Spinal cord (tissue), 9 donors: ENCODE measurements at regions not wholly inside any gene's neighbourhood (a gene's known extent, or its start where the extent isn't known, plus 50 kb on each side); places are given as distances from the start of the nearest gene placed in this dataset.

ENCODE experiments used
- DNase-seq, 6 donors: peaks; one replicate each; pipeline versions ENCODE4 v3.0.0 to v3.0.0-alpha.2; 2013 to 2015; ENCODE audit warnings: low spot score in 6 of 6, low read depth in 4 of 6
- H3K27ac ChIP-seq: one replicate; pipeline ENCODE4 v1.5.1; 2013; ENCODE audit warnings: low read depth, low read length, control low read depth
- H3K27me3 ChIP-seq: one replicate; pipeline ENCODE4 v1.6.1; 2013; ENCODE audit warnings: low read length; ENCODE audit not compliant: control insufficient read depth, insufficient read depth
- H3K36me3 ChIP-seq: one replicate; pipeline ENCODE4 v1.6.1; 2013; ENCODE audit warnings: low read length; ENCODE audit not compliant: control insufficient read depth, insufficient read depth
- H3K4me1 ChIP-seq: one replicate; pipeline ENCODE4 v1.6.1; 2013; ENCODE audit warnings: low read length; ENCODE audit not compliant: control insufficient read depth, insufficient read depth
- H3K4me3 ChIP-seq: one replicate; pipeline ENCODE4 v1.5.1; 2013; ENCODE audit warnings: low read depth, low read length, control low read depth
- H3K9me3 ChIP-seq: one replicate; pipeline ENCODE4 v1.6.1; 2013; ENCODE audit warnings: low read length; ENCODE audit not compliant: control insufficient read depth, insufficient read depth
- WGBS: methylation state at CpG from one replicate; pipeline ENCODE4 v1.1.5; 2013; ENCODE audit warnings: missing lambda C conversion rate; ENCODE audit not compliant: insufficient coverage; 5-methylcytosine and 5-hydroxymethylcytosine counted together
- donor health status: healthy.

GRCh38 chr10:128498378-128498730 is 372.1 kb upstream of the MKI67 start:
- Histone ChIP-seq H3K27ac (no peak overlapping the region), H3K9me3 (no peaks in the 10 kb centered on the region)
- 71% methylated on average over 3 of the region's 3 CpGs for WGBS

GRCh38 chr10:128498746-128499145 is 372.5 kb upstream of the MKI67 start:
- H3K9me3 ChIP-seq, result no peaks in the 10 kb centered on the region
- 73% methylated on average over 3 of the region's 5 CpGs for WGBS
- DNase-seq, result peak in 1 of 6 donors; percentile 84
- peaks cover 10% of the 10 kb centered on the region for H3K4me1 ChIP-seq
- H3K36me3 ChIP-seq, result no peaks in the 10 kb centered on the region
- H3K4me3 ChIP-seq, result no peak overlapping the region
- no peaks in the 10 kb centered on the region for H3K27me3 ChIP-seq
- no peak overlapping the region for H3K27ac ChIP-seq

More at GRCh38 chr10:128498378-128498730, 372.1 kb upstream of the MKI67 start:
- Histone ChIP-seq H3K36me3 (no peaks in the 10 kb centered on the region), H3K27me3 (no peaks in the 10 kb centered on the region), H3K4me3 (no peak overlapping the region), H3K4me1 (peaks cover 10% of the 10 kb centered on the region)
- DNase-seq, result no peak

GRCh38 chr10:128499486-128499885 is 373.3 kb upstream of the MKI67 start:
- peaks cover 10% of the 10 kb centered on the region for H3K4me1 ChIP-seq
- WGBS, result 98% methylated on average over 13 of the region's 13 CpGs
- no peak overlapping the region for H3K4me3 ChIP-seq
- no peak for DNase-seq
- H3K9me3 ChIP-seq, result no peaks in the 10 kb centered on the region
- H3K27ac ChIP-seq, result no peak overlapping the region
- no peaks in the 10 kb centered on the region for H3K36me3 ChIP-seq
- H3K27me3 ChIP-seq, result no peaks in the 10 kb centered on the region

- H3K4me1 ChIP-seq, result peaks cover 10% of the 10 kb centered on the region
- WGBS, result 87% methylated on average over 12 of the region's 12 CpGs
- no peaks in the 10 kb centered on the region for H3K27me3 ChIP-seq
- H3K4me3 ChIP-seq, result no peak overlapping the region
- H3K36me3 ChIP-seq, result no peaks in the 10 kb centered on the region
- DNase-seq, result peak in 1 of 6 donors; percentile 82
- no peaks in the 10 kb centered on the region for H3K9me3 ChIP-seq
- no peak overlapping the region for H3K27ac ChIP-seq
These were observed 373.7 kb upstream of the MKI67 start for GRCh38 chr10:128499956-128500355.

GRCh38 chr10:128500642-128501041 is 374.4 kb upstream of the MKI67 start:
- H3K27me3 ChIP-seq, result no peaks in the 10 kb centered on the region
- DNase-seq, result no peak
- H3K4me3 ChIP-seq, result no peak overlapping the region
- no peak overlapping the region for H3K27ac ChIP-seq
- H3K4me1 ChIP-seq, result peaks cover 10% of the 10 kb centered on the region
- 94% methylated on average over 14 of the region's 18 CpGs for WGBS
- H3K36me3 ChIP-seq, result no peaks in the 10 kb centered on the region
- no peaks in the 10 kb centered on the region for H3K9me3 ChIP-seq

- Histone ChIP-seq H3K9me3 (no peaks in the 10 kb centered on the region), H3K27ac (no peak overlapping the region), H3K4me1 (no peaks in the 10 kb centered on the region), H3K4me3 (no peak overlapping the region), H3K36me3 (no peaks in the 10 kb centered on the region), H3K27me3 (no peaks in the 10 kb centered on the region)
- no peak for DNase-seq
- WGBS, result 73% methylated on average over 3 of the region's 6 CpGs
These were observed 379.1 kb upstream of the MKI67 start for GRCh38 chr10:128505346-128505745.

GRCh38 chr10:128506423-128506822 is 380.2 kb upstream of the MKI67 start:
- Histone ChIP-seq H3K4me3 (no peak overlapping the region), H3K36me3 (no peaks in the 10 kb centered on the region), H3K27ac (no peak overlapping the region), H3K4me1 (peaks cover 10% of the 10 kb centered on the region), H3K27me3 (no peaks in the 10 kb centered on the region), H3K9me3 (no peaks in the 10 kb centered on the region)
- WGBS, result 88% methylated on average over 1 of the region's 2 CpGs
- no peak for DNase-seq

- no peaks in the 10 kb centered on the region for H3K9me3 ChIP-seq
- 79% methylated on average over 2 of the region's 2 CpGs for WGBS
- no peak overlapping the region for H3K27ac ChIP-seq
- H3K4me3 ChIP-seq, result no peak overlapping the region
- no peaks in the 10 kb centered on the region for H3K36me3 ChIP-seq
- H3K27me3 ChIP-seq, result no peaks in the 10 kb centered on the region
- H3K4me1 ChIP-seq, result peaks cover 12% of the 10 kb centered on the region
- DNase-seq, result no peak
These were observed 380.8 kb upstream of the MKI67 start for GRCh38 chr10:128507066-128507465.

- Histone ChIP-seq H3K9me3 (no peaks in the 10 kb centered on the region), H3K27ac (no peak overlapping the region), H3K27me3 (no peaks in the 10 kb centered on the region), H3K4me1 (peaks cover 12% of the 10 kb centered on the region), H3K4me3 (no peak overlapping the region), H3K36me3 (no peaks in the 10 kb centered on the region)
- peak in 1 of 6 donors; percentile 46 for DNase-seq
- WGBS, result 34% methylated on average over 4 of the region's 11 CpGs
These were observed 385.1 kb upstream of the MKI67 start for GRCh38 chr10:128511284-128511683.

- no peak overlapping the region for H3K4me3 ChIP-seq
- no peaks in the 10 kb centered on the region for H3K9me3 ChIP-seq
- no peak for DNase-seq
- no peaks in the 10 kb centered on the region for H3K36me3 ChIP-seq
- 96% methylated on average over 5 of the region's 7 CpGs for WGBS
- no peaks in the 10 kb centered on the region for H3K27me3 ChIP-seq
- no peak overlapping the region for H3K27ac ChIP-seq
- H3K4me1 ChIP-seq, result peaks cover 12% of the 10 kb centered on the region
These were observed 386.5 kb upstream of the MKI67 start for GRCh38 chr10:128512767-128513166.
